A549 (cell line): ENCODE measurements at regions not wholly inside any gene's neighbourhood (a gene's known extent, or its start where the extent isn't known, plus 50 kb on each side); places are given as distances from the start of the nearest gene placed in this dataset.

Source experiments
- CTCF ChIP-seq: fragments of >200 bp; sonication (Bioruptor Twin); formaldehyde crosslinking; IDR thresholded peaks from 3 replicates; pipeline ENCODE4 v1.5.1; 2016
- HMGXB4 ChIP-seq: fragments of 250-450 bp; sonication (Bioruptor Pico); IDR thresholded peaks from 2 replicates; pipeline ENCODE4 v1.5.0; 2021; ENCODE audit warnings: mild to moderate bottlenecking, moderate library complexity, borderline replicate concordance
- MYC ChIP-seq: IDR thresholded peaks from 2 replicates; pipeline ENCODE4 v1.6.1; 2012; ENCODE audit warnings: mild to moderate bottlenecking, inconsistent platforms, low read length, improper control_type of control experiment, borderline replicate concordance

GRCh38 chr11:91820709-91821108 lies 403.9 kb upstream of the FAT3 start:
- TF ChIP-seq CTCF (no peak), MYC (no peak), HMGXB4 (CRISPR knock-in tag) (no peak)
